ENCODE measurements at regions not wholly inside any gene's neighbourhood (a gene's known extent, or its start where the extent isn't known, plus 50 kb on each side); places are given as distances from the start of the nearest gene placed in this dataset.

DNA sequence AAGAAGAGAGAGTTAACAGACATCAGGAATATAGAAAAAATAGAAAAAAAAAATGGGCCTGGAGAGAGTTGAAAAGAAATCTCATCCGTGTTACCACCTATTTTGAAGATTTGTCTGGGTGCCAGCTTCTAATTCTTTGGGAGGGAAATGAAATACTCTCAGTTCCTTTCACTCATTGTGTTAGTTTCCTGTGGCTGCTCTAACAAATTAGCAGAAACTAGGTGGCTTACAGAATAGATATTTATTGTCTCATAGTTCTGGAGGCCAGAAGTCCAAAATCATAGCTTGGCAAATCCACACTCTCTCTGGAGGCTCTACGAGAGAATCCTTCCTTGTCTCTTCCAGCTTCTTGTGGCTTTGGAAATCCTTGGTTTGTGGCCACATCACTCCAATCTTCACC lies 225.1 kb upstream of the BTBD3 start:
- TF ChIP-seq, protein P1, sequence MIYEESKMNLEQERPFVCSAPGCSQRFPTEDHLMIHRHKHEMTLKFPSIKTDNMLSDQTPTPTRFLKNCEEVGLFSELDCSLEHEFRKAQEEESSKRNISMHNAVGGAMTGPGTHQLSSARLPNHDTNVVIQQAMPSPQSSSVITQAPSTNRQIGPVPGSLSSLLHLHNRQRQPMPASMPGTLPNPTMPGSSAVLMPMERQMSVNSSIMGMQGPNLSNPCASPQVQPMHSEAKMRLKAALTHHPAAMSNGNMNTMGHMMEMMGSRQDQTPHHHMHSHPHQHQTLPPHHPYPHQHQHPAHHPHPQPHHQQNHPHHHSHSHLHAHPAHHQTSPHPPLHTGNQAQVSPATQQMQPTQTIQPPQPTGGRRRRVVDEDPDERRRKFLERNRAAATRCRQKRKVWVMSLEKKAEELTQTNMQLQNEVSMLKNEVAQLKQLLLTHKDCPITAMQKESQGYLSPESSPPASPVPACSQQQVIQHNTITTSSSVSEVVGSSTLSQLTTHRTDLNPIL (CRISPR knock-in tag; IDR thresholded peaks at IDR 0.05; ENCODE audit: low read depth), result no peak
- no peak for TF ChIP-seq BACH2 (CRISPR knock-in tag; IDR thresholded peaks at IDR 0.05; ENCODE audit: borderline replicate concordance)
